Stimulated activated CD8-positive, alpha-beta memory T cell treated with anti-CD3 and anti-CD28 coated beads, Interleukin-12 subunit alpha, Interleukin-12 subunit beta, amount 100 ng/mL, for 24 hours (primary cell): ENCODE measurements at regions not wholly inside any gene's neighbourhood (a gene's known extent, or its start where the extent isn't known, plus 50 kb on each side); places are given as distances from the start of the nearest gene placed in this dataset.

Experiments used
- DNase-seq: peaks from one replicate; pipeline ENCODE4 v3.0.0-alpha.2; 2020; ENCODE audit errors: extremely low read depth

DNA sequence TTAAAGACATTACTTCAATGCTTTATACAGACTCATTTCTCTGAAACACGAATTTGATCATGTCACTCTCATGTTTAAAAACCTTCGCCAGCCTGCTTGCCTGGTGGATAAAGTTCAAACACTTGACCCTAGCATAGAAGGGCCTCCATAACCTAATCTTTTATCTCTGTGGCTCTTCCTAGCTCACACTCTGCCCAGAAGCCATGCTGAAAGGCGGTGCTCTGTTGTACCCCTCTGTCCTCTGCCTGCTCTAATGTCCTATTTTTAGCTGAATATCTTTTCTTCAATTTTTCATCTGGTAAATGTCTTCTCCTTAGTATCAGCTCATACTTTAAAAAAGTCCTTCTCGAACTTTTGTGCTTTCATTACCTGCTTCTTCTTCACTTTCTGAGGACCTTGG lies 302.6 kb upstream of the BOD1L1 start:
- DNase-seq = no peak

DNA sequence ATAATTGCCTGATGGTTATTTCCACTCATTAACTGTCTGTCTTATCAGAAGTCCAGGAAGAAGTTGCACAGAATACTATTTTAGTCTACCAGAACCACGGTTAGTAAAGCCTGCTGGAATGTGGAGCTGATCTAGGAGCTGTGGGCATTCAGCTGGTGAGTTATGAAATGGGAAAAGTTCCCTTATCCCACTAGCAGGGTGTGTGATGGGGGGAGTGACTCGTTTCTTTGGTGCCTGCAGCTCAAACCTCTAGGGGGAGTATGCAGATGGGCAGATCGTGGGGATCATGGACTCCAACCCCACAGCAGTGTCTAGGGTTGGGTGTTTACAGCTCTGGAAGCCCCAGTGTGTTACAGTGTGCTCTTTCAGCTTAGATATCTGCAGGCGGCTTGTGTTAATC lies 305.7 kb upstream of the BOD1L1 start:
- no peak for DNase-seq

DNA sequence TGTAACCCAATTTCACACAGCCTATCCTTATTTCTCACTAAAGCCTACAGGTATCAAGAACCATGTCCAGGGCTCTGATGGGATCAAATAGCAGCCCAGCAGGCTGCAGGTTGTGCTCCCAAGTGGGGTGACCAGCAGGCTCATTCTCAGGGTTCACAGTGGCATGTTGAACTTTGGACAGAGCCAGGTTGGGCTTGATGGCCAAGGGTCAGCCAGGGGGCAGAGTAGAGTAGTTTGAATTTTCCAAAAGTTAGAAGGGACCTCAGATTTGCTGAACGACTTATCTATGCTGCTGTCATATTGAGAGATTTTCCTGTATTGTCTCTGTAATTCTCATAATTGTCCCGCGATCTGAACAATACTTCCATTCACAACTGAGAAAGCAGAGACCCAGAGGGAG lies 310.8 kb upstream of the BOD1L1 start:
- DNase-seq = no peak

DNA sequence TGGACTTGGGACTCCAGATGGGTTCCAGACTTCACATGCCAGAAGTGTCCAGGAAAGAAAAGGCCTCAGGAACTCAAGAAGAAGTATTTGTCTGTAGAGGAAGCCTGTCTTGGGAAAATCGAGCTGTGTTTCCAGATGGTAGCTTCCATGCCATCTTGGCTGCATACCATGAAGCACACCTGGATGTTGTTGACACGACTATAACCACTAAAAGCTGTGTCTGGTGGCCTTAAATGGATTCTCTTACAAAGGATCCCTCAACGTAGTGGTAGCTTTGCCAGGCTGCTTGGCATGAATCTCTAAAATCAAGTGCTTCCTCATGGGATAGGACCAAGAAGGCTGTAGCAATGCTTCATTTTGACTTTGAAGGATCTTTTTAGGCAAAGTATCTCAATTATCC lies 313.4 kb upstream of the BOD1L1 start:
- no peak for DNase-seq

DNA sequence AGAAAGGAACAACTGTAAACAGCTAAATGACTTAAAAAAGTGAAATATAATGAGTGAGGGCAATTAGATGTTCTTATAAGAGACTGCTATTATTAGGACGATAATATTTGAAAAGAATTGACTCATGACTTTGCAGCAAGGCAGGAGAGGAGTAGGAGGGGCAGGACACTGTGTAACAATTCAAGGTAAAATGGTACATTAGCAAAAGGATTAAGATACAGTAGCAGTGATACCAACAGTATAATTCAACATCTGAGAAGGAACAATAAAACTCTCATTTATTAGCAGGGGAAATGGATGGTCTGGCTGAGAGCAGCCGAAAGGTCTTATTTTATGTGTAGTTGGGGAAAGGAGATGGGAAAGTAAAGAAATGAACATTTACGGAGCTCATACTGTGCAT lies 315.5 kb upstream of the BOD1L1 start:
- DNase-seq = no peak

DNA sequence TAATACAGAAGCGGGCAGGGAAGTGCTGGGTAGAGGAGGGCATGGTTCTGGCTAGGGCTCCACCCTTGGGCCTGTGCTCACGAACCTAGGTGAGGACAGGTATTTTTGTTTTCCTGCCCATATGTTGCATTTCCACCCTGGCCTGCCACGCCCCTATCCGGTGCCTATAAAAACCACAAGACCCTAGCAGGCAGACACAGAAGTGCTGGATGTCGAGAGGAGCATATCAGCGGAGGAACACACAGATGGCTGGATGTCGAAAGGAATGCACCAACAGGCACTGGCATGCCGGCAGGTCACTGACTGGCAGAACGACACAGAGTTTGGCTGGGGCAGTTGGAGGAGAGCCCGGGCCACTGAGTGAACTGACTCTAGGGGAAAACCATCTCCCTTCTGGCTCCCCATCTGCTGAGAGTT lies 316.6 kb upstream of the BOD1L1 start:
- DNase-seq = no peak

DNA sequence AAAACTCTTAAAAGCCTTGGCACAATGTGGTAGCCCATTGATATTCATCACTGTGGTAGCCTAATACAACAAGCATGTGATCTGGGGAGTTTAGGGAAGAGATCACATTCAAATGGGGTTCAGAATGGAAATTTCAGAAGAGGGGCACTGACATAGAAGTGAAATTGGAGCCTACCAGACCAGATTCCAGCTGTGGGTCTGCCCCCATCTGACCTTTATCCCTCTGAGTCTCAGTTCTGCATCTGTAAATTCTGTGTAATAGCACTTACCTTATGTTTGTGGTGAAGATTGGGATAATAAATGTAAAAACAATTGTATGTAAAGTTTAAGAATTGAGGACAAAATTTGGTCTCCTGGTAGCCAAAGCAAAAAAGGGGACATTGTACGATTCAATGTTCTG lies 320.4 kb upstream of the BOD1L1 start:
- no peak for DNase-seq

DNA sequence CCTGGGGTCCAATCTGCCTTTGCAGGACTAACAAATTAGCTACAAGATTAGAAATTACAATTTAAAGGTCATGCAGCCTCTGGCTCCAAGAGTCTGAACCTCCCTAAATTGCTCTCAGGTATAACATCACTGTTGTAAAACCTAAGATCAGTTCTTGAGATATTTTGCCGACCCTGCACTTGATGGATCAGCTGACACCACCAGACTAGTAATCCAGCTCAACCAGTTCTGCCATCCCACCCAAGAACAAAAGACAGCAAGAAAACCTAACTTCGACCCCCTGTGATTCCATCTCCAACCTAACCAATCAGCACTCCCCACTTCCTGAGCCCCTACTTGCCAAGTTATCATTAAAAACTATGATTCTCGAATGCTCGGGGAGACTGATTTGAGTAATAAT lies 323.0 kb upstream of the BOD1L1 start:
- no peak for DNase-seq

DNA sequence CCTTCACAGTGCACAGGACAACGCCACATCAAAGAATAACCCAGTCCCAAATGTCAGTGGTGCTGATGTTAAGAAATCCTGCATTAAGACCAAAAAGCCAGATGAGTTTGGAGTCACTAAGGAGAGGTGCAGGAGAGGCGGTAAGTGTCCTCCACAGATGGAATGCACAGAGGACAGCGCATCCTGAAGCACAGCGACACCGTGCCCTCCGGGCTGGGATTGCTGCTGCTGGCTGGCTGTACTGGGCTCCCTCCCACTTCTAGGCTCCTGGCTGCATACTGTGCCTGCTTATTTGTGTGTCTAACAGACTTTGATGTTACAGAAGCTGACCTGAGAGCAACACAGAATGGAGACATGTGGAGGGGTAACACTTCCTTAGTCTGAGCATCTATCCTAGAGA lies 325.6 kb upstream of the BOD1L1 start:
- DNase-seq = no peak

DNA sequence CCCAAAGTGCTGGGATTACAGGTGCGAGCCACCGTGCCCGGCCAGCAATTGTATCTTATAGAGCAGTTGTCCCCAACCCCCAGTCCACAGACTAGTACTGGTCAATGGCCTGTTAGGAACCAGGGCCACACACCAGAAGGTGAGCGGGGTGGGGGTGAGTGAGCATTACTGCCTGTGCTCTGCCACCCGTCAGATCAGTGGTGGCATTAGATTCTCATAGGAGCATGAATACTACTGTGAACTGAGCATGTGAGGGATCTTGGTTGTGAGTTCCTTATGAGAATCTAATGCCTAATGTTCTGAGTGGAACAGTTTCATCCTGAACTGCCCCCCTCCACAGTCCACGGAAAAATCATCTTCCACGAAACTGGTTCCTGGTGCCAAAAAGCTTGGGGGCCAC lies 328.0 kb upstream of the BOD1L1 start:
- DNase-seq = no peak

DNA sequence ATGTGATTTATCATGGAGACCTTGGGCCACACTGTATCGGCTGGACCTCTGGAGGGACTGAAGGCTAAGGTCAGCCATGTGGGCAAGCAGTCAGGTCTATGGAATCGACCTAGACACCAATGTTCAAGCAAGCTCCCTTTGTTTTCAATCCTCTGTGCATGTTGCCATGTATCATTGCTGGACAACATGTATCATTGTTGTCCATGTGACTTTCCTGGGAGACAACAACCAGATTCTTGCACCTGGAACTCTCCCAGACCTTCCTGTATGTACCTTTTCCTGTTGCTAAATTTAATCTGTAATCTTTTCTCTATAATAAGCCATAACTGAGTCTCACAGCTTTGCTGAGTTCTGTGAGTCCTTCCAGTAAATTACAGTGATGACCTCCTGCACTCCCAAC lies 329.4 kb upstream of the BOD1L1 start:
- no peak for DNase-seq

DNA sequence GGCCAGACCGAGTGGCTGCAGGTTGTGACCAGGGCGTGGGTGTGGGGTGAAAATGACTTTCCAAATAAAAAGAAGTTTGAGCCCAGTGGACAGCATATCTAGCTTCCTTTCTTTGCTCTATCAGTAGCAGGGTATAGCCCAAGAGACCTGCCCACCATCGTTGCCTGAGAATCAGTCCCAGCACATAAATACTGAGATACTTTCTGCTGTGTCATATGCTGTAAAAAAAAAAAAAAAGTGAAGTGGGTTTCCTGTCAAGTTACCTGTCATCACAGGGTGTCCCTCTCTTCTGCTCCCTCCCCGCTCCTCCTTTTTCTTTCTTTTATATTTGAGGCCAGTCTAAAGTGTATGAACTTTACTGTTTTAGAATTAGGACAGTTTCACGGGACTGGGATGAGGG lies 330.3 kb upstream of the BOD1L1 start:
- DNase-seq = no peak

DNA sequence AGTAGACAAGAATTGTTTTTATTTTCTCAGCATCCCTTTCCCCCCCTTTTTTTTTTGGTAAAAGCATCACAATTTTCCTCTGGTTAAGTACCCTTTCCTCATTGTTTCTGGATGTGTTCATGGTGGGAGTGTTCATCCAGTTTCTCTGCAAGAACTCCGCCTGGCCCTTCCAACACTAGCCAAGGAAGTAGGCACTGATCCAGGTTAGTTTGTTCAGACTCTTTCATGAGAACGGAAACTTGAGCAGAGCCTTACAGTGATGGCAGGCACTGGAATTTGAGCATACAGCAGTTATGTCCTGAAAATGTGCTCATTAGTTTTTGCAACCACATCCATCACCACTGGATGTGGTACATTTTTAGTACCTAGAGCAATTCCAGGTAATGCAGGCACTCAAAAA lies 336.1 kb upstream of the BOD1L1 start:
- no peak for DNase-seq

DNA sequence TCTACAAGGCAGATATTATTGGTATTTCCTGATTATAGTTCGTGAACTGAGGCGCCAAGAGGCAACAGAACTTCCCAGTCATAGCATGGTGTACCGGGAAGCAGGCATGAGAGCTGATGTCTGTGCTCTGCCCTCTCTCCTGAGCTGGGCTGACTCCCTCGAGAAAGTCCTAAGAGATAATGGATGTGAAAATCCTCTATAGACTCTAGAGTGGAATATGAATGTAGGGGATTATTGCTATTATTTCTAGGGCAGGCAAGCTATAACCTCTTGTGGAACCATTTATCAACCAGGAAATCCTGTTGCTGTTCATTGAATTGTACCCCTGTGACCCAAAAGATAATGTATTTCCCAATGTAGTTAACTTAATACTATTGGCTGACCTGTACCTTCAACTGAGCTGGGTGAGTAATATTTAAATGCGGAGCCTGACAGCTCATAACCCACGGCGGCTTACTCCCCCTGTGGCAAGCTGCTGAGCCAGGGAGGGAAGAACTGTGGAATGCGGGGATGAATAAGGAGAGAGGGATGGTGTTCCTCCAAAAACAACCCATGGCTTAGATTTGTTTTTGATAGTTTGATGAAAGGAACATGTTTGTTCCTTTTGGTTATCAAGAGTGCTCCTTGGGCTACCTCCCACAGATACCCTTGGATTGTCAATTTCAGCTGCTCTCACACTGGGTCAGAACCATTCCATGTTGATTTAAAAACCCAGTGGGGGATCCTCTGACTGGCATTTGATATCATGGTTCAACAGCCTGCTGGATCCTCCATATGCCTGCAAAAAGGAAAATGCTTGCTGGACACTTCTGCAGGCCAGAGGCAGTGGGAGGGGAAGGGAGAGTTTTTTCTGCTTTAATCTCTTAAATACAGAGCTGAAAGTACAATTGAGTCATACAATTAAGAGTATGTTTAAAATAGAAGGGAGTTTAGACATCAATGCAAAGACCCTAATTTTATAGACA lies 339.0 kb upstream of the BOD1L1 start:
- no peak for DNase-seq

DNA sequence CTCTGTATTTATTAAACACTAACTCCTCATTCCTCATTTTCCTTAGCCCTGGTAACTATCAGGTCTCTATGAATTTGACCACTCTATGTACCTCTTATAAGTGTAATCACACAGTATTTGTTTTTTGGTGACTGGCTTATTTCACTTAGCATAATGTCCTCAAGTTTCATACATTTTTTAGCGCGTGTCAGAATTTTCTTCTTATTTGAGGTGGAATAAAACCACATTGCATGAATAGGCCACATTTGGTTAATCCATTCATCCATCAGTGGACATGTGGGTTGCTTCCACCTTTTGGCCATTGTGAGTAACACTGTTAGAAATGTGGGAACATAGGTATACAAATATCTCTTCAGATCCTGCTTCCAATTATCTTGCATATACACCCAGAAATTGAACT lies 341.2 kb upstream of the BOD1L1 start:
- DNase-seq = no peak

DNA sequence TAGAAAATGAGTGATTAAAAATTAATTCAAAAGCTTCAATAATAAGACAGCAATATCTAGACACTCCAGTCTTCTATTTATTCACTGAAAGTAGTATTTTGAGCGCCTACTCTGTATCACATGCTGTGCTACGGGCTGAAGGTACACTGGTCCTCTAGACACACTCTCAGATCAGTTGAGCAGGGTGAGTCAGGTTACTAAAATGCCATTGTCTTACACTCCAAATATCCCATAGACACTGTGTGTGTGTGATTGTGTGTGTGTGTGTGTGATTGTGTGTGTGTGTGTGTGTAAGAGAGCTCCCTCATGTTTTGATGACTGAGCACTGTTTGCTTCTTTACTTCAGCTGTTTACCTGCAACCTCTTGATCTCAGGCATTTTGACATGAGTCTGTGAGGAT lies 342.8 kb upstream of the BOD1L1 start:
- no peak for DNase-seq

DNA sequence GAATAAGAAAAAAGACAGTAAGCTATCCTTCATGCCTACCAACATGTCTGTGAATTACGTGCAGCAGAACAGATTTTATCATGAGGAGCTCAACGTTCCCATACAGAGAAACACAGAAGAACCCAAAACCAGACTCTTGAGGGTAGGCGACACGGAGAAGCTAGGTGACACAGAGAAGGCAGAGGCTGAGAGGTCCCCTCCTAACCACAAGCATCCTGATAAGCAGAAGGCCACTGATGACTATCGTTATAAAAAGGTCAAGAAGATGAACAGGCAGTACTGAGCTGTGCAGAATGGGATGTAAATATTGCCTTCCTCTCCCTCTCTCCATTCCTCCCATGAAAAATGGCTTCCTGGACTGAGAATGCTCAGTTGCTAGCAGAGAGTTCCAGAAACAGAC lies 350.2 kb upstream of the BOD1L1 start:
- DNase-seq = no peak

DNA sequence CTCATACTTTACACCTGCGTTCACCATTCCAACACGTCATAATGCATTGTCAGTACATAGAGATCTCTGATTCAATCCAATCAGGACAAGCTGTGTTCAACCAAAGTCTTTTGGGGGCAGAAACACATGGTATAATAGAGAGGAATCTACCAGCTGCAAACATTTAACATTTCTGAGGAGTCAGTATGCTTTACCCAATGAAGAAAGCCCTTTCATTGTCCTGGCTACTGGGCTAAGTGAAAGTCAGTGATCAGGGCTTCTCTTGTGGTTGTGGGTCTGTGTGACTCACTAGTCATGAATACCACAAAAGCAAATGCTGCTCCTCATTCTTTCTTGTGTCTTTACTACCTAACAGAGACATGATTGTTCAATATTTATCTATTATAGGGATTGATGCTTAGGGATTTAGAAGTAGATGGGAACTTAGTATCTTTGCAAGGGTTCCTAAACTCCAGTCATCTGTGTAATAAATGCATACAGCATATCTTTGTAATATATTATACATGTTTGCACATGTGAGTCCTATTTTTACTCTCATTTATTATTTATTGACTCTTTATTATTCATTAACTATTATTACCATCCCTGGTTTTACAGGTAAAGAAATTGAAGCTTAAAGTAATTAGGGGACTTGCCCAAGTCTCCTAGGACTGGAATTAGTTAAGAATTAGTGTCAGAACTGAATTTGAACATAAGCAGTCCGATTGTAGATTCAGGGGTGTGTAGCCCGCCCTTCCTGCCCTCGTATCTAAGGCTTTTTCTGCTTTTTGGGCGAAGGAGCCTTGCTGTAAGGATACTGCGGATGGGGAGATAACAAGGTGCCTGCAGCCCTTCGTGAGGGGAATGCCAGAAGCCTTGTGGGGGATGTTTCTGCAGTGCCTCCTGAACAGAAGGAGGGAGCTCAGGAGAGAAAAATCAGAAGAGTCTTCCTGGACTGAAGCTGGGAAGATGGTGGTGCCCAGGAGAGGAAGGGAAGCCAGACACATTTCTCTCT lies 353.1 kb upstream of the BOD1L1 start:
- DNase-seq = no peak

DNA sequence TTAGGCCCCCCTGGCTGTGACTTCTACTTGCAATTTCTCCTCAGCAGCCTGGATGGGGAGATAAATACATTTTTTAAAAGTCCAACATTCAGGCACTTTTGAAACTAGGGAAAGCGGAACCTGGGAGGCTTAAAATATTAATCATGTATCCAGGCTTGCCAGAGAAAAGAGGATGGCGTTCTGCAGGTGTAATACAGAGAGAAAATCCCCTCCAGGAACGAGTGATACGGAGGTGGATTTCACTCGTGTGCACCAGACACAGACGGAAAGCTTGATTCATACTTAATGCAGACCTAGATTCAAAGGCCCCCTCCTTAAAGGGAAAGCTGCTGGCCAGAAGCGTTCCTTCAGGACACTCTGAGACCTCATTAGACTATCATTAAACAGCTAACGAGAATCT lies 354.0 kb upstream of the BOD1L1 start:
- DNase-seq = no peak

DNA sequence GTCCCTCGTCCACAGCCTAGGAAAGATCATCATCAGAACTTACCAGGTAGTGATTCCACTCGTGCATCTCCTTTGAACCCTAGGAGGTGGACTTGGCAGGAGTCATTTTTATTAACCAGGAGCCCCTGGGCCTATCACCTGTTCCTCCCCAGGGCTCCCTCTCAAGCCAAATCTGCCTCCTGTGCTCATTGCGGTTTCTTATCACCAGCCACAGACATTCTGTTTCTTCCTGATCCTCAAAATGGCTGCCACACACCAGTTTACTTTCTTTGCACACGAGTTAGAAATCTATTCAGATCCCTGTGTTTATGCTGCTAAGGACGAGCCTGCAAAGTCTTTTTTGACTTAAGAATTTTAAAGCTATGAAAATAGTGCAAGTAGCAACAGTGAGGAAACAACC lies 354.5 kb upstream of the BOD1L1 start:
- DNase-seq = no peak

DNA sequence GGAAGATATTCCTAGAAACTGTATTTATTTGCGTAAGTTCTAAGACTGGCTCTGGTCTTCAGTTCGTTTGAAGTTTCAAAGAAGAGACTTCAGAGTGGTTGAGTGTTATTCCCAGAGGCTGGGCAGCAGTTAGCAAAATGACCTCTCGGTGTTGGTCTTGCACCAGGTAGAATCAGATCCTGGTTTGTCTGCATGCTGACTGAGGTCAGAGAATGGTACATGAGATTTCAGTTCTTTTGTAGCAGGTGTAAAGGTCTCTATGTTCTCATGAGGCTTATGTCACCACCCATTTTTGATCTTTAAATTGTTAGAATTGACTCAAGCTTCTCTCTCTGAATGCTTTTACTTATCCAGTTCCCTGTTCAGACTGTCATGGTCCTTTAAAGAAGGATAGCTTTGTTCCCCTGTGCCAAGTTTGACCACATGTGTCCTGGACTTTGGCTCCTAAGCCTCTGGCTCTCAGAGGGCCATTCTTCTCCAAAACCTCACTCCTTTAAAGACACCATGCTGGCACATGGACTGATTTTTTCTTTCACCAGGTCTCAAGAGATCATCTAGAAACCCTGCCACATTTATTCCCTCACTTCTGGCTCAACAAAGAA lies 355.8 kb upstream of the BOD1L1 start:
- DNase-seq = no peak
